ENCODE measurements at regions not wholly inside any gene's neighbourhood (a gene's known extent, or its start where the extent isn't known, plus 50 kb on each side); places are given as distances from the start of the nearest gene placed in this dataset.

GRCh38 chr15:70502529-70502928, 260.8 kb downstream of the UACA start:
- no peak overlapping the region; a peak in 1 of 4 replicates for H3K9ac ChIP-seq (ENCODE audit: insufficient read depth in 1 of 2, low read depth in 2 of 2, low read length in 2 of 2)
- ChIA-PET POLR2A (no interaction called here), CTCF (ENCODE audit: low intra/inter-chr PET ratio) (no interaction called here)
- in situ Hi-C loops (cut with MboI), result no loop called here
- H4K20me1 ChIP-seq (replicated peaks; ENCODE audit: control insufficient read depth, insufficient read depth, low read length), result no peaks in the 10 kb centered on the region; the same call in 1 of the 2 replicates
- no peak for ATAC-seq
- no peak for DNase-seq (ENCODE audit: extremely low read depth in 1 of 4, low spot score in 3 of 4)
- no peaks in the 10 kb centered on the region for H3K36me3 ChIP-seq (ENCODE audit: control insufficient read depth, insufficient read depth, low read length)
- no peak overlapping the region for H2AFZ ChIP-seq (ENCODE audit: low read depth, low read length)
- FAIRE-seq, result no peak
- intact Hi-C loops (cut with micrococcal nuclease), result no loop called here
- no peaks in the 10 kb centered on the region for H3K9me3 ChIP-seq (replicated peaks; ENCODE audit: control insufficient read depth, insufficient read depth, low read depth, low read length)
- BruUV-seq (replicated peaks), result no TSS peak
- 0% methylated on average over 9 of the region's 10 CpGs for WGBS (ENCODE audit: insufficient coverage, low coverage, missing lambda C conversion rate)
- H3K9me1 ChIP-seq (ENCODE audit: control insufficient read depth, insufficient read depth, low read length), result no peaks in the 10 kb centered on the region
- no peak overlapping the region for H3K4me3 ChIP-seq
- no peaks in the 10 kb centered on the region for H3K4me1 ChIP-seq (replicated peaks in 1 of 2; ENCODE audit: control insufficient read depth in 2 of 2, insufficient read depth in 2 of 2, low read length in 2 of 2)
- no peak for TF ChIP-seq PRMT5 (CRISPR knock-in tag; IDR thresholded peaks at IDR 0.05)
- TF ChIP-seq RBM25 (IDR thresholded peaks at IDR 0.05; ENCODE audit: low read depth, low read length, severe bottlenecking), result no peak
- TF ChIP-seq HSF4 (CRISPR knock-in tag; IDR thresholded peaks at IDR 0.05; ENCODE audit: borderline replicate concordance), result no peak
- TF ChIP-seq CC2D1A (IDR thresholded peaks at IDR 0.05), result no peak
- TF ChIP-seq ZNF512 (tag; IDR thresholded peaks at IDR 0.05), result no peak
- no peak for TF ChIP-seq TAF1 (IDR thresholded peaks at IDR 0.05; ENCODE audit: control insufficient read depth, extremely low read depth, insufficient read depth, low read length, severe bottlenecking)
- H3K27ac ChIP-seq (ENCODE audit: extremely low read depth, low read depth, low read length), result no peak overlapping the region
- no peak overlapping the region for H3K4me2 ChIP-seq (ENCODE audit: insufficient read depth, low read length)
- H3K27me3 ChIP-seq (ENCODE audit: control insufficient read depth in 2 of 2, insufficient read depth in 2 of 2, low read length in 2 of 2), result peaks cover 0 to 51% of the 10 kb centered on the region in 2 experiments; a peak in 3 of 5 replicates
- no peaks in the 10 kb centered on the region for H3K79me2 ChIP-seq (ENCODE audit: control insufficient read depth, insufficient read depth, low read length)
